Activated CD8-positive, alpha-beta T cell treated with anti-CD3 and anti-CD28 coated beads for 36 hours (primary cell): ENCODE measurements at regions not wholly inside any gene's neighbourhood (a gene's known extent, or its start where the extent isn't known, plus 50 kb on each side); places are given as distances from the start of the nearest gene placed in this dataset.

Source experiments
- ATAC-seq: fragments of 200-7000 bp; cut with Tn5 transposase; one replicate; pipeline ENCODE4 v1.10.0; 2021; ENCODE audit warnings: mild to moderate bottlenecking, moderate library complexity
- CTCF ChIA-PET: fragments of 350-600 bp; sonication (Branson Sonifier 250); formaldehyde crosslinking; loops from one replicate; lab custom pipeline; 2021; ENCODE audit warnings: antibody characterized with exemption; lab: Charles Lee
- POLR2A ChIA-PET: fragments of 350-600 bp; sonication (Branson Sonifier 250); formaldehyde crosslinking; loops from one replicate; lab custom pipeline; 2021; ENCODE audit warnings: antibody characterized with exemption; lab: Charles Lee
- DNase-seq: peaks from one replicate; pipeline ENCODE4 v3.0.0-alpha.2; 2020
- H3K27ac Mint-ChIP-seq: one replicate; pipeline ENCODE4 v1.8.0; 2021; ENCODE audit warnings: mild to moderate bottlenecking, mixed read lengths
- H3K27me3 Mint-ChIP-seq: one replicate; pipeline ENCODE4 v1.8.0; 2021; ENCODE audit warnings: mixed read lengths
- H3K36me3 Mint-ChIP-seq: one replicate; pipeline ENCODE4 v1.8.0; 2021; ENCODE audit warnings: low read depth, mixed read lengths
- H3K4me1 Mint-ChIP-seq: one replicate; pipeline ENCODE4 v1.8.0; 2021; ENCODE audit warnings: low read depth, mixed read lengths
- H3K4me3 Mint-ChIP-seq: one replicate; pipeline ENCODE4 v1.8.0; 2021; ENCODE audit warnings: mild to moderate bottlenecking, moderate library complexity, mixed read lengths
- H3K9me3 Mint-ChIP-seq: one replicate; pipeline ENCODE4 v1.8.0; 2021; ENCODE audit warnings: mixed read lengths
- intact Hi-C: fragments of 100-400 bp; cut with micrococcal nuclease; formaldehyde crosslinking; loops from one replicate; pipeline ENCODE4 v1.10.0; 2022
- TF ChIP-seq, protein P1 (sequence below): fragments of 200-600 bp; IDR thresholded peaks from one replicate; pipeline ENCODE4 v1.8.0; 2022; ENCODE audit warnings: antibody characterized with exemption, mild to moderate bottlenecking

DNA sequence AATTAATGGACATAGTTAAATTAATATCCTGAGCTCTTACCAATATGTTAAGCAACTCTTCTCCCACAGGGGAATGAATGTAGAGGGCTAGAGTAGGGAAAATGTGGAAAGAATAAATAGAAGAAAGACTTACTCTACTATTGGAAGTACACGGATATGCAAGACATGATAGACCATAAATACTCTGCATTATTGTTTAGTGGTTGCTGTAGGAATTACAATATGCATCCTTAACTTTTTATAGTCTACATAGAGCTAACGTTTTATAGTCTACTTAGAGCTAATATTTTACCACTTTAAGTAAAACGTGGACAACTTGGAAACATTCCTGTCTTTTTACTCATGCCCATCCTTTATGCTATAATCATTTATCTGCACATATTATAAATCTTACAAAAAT is 163.8 kb upstream of the GALNT5 start:
- Mint-ChIP-seq H3K27ac (no peak overlapping the region), H3K27me3 (no peaks in the 10 kb centered on the region), H3K4me3 (no peak overlapping the region), H3K4me1 (no peaks in the 10 kb centered on the region), H3K36me3 (no peaks in the 10 kb centered on the region), H3K9me3 (peaks cover 3% of the 10 kb centered on the region)
- ATAC-seq (no peak), DNase-seq (no peak)
- TF ChIP-seq, protein P1, sequence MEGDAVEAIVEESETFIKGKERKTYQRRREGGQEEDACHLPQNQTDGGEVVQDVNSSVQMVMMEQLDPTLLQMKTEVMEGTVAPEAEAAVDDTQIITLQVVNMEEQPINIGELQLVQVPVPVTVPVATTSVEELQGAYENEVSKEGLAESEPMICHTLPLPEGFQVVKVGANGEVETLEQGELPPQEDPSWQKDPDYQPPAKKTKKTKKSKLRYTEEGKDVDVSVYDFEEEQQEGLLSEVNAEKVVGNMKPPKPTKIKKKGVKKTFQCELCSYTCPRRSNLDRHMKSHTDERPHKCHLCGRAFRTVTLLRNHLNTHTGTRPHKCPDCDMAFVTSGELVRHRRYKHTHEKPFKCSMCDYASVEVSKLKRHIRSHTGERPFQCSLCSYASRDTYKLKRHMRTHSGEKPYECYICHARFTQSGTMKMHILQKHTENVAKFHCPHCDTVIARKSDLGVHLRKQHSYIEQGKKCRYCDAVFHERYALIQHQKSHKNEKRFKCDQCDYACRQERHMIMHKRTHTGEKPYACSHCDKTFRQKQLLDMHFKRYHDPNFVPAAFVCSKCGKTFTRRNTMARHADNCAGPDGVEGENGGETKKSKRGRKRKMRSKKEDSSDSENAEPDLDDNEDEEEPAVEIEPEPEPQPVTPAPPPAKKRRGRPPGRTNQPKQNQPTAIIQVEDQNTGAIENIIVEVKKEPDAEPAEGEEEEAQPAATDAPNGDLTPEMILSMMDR: no peak
- intact Hi-C loops: no loop called here
- ChIA-PET CTCF (no interaction called here), POLR2A (no interaction called here)

DNA sequence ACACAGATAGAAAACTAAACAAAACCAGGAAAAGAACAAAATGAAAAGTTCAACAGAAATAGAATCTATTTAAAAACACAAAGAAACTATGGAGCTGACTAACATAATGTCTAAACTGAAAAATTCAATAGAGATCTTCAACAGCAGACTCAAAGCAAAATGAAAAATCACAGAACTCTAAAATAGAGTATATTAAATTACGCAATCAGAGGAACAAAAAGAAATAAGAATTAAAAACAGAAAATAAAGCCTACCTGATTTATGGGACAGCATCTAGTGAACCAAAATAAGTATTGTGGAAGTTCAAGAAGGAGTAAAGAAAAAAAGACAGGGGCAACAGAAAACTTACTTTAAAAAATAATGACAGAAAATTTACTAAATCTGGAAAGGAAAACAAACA is 152.1 kb upstream of the GALNT5 start:
- Mint-ChIP-seq H3K27ac (no peak overlapping the region), H3K36me3 (no peaks in the 10 kb centered on the region), H3K9me3 (peaks cover 14% of the 10 kb centered on the region), H3K27me3 (no peaks in the 10 kb centered on the region), H3K4me1 (no peaks in the 10 kb centered on the region), H3K4me3 (no peak overlapping the region)
- intact Hi-C loops: no loop called here
- DNase-seq (no peak), ATAC-seq (no peak)
- ChIA-PET CTCF (no interaction called here), POLR2A (no interaction called here)
- TF ChIP-seq, protein P1: no peak

DNA sequence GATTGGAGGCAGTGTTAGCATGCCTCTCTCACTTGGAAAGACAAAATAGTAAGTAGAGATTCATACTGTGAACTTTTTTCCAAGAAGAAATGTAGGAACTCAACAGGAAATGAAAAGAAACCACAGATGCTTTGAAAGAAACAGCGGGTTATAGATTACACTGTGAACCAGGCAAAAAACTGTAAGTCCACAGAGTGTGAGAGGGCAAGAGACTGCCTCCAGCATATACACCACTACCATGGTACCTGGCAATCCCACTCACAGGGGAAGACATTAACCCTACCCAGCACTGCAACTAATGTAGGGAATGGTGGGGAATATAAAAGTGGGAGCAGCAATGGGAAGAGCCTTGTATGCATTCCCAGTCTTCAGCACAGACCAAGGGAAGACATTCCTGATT is 150.6 kb upstream of the GALNT5 start:
- no peaks in the 10 kb centered on the region for H3K36me3 Mint-ChIP-seq
- DNase-seq (no peak), ATAC-seq (no peak)
- no peaks in the 10 kb centered on the region for H3K27me3 Mint-ChIP-seq
- H3K27ac Mint-ChIP-seq: no peak overlapping the region
- TF ChIP-seq, protein P1: no peak
- peaks cover 24% of the 10 kb centered on the region for H3K9me3 Mint-ChIP-seq
- no peaks in the 10 kb centered on the region for H3K4me1 Mint-ChIP-seq
- no peak overlapping the region for H3K4me3 Mint-ChIP-seq
- POLR2A ChIA-PET: no interaction called here
- CTCF ChIA-PET: no interaction called here
- intact Hi-C loops: no loop called here

DNA sequence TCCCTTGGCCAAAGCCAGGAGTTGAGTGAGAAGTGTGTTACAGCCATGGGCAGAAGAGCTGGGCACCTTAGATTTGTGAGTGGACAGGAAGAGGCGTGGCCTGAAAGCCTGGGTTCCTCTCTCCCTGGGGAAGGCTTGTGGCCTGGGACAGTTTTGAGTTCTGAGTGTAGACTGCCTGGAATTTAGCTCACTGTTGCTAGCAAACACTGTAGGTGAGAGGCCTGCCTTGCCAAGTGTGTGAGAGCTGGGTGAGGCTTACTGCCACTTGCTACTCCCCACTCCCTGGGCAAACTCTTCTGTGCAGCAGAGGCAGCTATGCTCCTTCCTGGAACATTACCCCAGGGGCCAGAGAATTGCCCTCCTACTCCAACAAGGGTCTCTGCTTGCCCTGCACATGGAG is 150.0 kb upstream of the GALNT5 start:
- Mint-ChIP-seq H3K27me3 (no peaks in the 10 kb centered on the region), H3K4me1 (no peaks in the 10 kb centered on the region), H3K27ac (no peak overlapping the region), H3K36me3 (no peaks in the 10 kb centered on the region), H3K4me3 (no peak overlapping the region), H3K9me3 (peaks cover 24% of the 10 kb centered on the region)
- intact Hi-C loops: no loop called here
- ATAC-seq: no peak
- no peak for DNase-seq
- POLR2A ChIA-PET: no interaction called here
- CTCF ChIA-PET: no interaction called here
- TF ChIP-seq, protein P1: no peak

DNA sequence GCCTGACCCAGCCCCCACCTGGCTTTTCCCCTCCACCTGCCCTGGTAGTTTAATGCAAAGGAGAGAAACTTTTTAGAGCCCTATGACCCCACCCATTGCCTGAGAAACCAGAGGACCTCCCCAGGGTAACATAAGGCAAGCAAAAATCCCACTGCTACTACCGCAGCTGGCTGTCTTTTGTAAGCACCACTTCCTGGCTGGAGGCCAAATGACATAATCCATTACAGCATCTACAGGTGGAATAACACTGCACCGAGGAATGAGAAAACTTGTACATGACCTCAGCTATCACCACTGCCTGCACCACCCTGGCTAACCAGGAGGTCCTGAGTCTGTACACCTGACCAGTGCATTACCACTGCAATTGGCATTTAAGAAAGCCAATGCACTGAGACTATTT is 149.6 kb upstream of the GALNT5 start:
- ChIA-PET CTCF (no interaction called here), POLR2A (no interaction called here)
- no peak for DNase-seq
- TF ChIP-seq, protein P1: no peak
- Mint-ChIP-seq H3K4me1 (no peaks in the 10 kb centered on the region), H3K27ac (no peak overlapping the region), H3K4me3 (no peak overlapping the region), H3K9me3 (peaks cover 24% of the 10 kb centered on the region), H3K27me3 (no peaks in the 10 kb centered on the region), H3K36me3 (no peaks in the 10 kb centered on the region)
- ATAC-seq: no peak
- intact Hi-C loops: no loop called here
